ENCODE measurements at regions not wholly inside any gene's neighbourhood (a gene's known extent, or its start where the extent isn't known, plus 50 kb on each side); places are given as distances from the start of the nearest gene placed in this dataset.

DNA sequence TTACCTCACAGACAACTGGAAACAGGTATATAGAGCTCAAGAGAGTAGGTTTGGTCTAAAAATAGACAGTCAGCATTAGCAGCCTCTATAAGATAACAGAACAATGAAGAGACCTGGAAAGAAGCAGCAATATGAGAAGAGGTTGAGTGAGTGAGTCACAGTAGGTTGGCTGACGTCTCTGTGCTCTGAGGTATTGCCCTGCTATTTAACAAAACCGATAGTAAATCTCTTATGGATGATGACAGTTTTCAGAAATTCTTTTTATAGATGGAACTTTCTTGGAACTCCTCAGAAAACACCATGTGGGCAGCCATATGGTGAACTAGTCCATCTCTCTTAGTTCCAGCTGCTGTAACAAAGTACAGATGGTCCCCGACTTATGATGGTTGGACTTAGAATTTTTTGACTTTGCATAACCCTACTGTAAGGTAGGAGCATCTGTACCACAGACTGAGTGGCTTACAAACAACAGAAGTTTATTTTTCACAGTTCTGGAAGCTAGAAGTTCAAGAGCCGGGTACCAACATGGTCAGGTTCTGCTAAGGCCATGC lies 123.5 kb downstream of the MBD2 start:
- no peak for DNase-seq

DNA sequence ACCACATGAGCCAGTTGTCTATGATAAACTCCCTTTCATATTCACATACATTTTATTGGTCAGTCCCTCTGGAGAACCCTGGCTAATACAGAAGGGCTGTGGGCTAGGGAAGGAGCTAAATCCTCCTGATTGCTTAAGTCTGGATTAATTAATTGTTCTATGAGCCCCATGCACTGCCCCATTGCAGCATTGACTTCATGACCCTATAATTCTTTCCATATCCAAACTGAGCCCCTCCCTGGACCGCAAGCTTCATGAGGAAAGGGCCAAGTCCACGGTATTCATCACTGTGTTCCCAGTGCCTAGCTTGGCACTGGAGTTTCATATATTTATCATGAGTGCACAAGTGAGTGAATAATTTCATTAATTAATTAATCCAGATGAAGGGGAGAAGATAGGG lies 124.0 kb downstream of the MBD2 start:
- DNase-seq: no peak

DNA sequence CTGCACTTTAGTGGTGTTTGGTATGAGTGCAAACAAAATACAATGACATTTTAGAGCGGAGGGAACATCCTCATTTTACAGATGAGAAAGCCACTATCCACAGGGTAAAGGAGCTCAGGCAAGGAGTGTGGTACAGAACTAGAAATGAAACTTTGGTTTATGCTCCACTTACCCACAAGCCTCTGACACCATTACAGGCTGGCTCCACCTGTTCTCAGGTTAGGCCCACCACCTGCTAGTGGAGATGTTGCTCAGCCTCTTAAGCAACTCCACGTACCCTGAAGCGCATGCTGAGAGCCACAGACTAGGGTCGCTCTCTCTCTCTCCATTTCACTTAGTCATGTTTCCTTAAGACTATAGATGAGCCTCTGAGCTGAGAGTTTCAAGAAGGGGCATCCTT lies 130.0 kb downstream of the MBD2 start:
- DNase-seq: no peak

DNA sequence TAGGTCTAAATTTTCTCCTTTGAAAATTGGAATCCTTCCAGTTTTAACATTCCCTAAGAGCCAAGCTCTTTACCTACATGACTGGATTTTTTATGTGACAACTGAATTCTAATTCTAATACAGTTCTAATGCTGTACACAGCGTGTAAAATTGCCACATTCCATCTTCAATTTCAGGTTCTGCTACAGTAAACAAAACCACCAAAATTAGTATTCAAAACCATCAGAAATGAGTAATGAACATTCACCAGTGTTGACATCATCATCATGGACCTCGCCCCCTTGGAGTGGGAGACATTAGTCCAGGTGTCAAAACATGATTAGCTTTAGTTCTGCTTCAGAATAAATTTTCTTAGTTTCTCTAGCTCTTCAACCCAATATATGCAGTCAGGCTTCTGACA lies 133.6 kb downstream of the MBD2 start:
- no peak for DNase-seq

DNA sequence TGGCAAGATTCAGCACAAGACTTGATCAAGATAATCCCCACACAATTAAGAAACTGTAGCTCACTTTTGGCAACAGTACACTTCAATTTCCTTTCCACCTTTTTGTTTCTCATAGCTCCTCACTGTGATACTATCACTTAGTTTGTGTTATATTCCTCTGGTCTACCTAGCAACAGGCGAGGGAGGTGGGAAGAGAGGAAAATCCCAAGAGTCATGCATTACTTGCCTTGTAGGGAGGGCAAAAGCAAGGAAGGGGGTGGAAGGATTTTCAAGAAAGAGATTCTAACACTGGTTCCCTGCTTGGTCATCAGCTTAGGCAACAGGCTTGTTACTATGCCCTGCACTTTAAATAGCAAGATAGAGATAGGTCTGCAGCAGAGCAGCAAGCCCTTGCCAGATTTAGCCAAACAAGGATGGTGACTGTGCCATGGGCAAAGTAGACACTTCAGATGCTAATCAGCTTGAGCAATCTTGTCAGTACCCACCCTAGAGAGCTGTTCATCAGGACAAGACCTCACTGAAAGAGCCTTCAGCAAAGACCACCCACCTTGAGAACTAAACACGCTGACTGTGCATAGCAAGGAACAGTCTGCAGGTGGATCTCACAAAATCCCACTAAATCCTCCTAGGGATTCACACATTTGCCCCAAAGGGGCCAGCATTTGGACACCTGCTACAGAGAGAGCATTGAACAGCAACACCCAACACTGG lies 134.6 kb downstream of the MBD2 start:
- no peak for DNase-seq

DNA sequence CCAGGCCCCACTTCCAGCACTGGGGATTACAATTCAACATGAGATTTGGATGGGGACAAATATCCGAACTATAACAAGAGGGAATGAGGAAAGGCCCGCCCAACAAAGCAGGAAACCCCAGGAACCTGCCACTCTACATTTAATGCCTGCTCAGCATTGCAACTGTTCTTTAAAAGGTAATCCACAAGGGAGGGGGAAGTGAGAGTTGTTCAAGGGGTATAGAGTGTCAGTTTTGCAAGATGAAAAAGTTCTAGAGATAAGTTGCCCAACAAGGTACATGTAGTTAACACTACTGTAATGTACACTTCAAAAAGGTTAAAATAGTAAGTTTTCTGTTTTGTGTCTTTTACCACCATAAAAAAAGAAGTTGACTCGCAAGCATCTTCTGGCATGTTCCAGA lies 137.6 kb downstream of the MBD2 start:
- DNase-seq: no peak

DNA sequence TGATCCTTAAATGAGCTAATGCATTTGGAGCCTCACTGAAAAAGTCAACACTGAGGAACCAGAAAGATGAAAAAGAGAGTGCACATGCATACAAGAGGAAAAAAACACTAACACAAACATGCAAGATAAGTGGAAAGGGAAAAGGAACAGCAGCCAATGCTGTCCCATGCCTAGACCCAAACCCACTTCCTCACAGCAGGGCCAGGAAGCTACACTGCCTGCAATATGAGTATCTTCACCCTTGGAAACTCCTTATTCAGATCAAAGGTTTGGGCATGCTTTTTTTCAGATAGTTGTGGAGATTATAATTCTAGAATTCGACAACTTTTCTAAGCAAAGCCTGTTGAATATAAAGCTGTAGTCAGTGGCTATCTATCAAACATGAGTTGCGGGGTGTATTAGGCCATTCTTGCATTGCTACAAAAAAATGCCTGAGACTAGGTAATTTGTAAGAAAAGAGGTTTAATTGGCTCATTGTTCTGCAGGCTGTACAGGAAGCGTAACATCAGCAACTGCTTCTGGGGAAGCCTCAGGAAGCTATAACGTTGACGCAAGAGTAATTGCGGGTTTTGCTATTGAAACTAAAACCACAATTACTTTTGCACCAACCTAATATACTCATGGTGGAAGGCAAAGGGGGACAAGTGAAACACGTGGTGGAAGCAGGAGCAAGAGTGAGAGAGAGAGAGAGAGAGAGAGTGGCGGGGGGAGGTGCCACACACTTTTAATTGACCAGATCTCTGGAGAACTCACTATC lies 138.2 kb downstream of the MBD2 start:
- no peak for DNase-seq

DNA sequence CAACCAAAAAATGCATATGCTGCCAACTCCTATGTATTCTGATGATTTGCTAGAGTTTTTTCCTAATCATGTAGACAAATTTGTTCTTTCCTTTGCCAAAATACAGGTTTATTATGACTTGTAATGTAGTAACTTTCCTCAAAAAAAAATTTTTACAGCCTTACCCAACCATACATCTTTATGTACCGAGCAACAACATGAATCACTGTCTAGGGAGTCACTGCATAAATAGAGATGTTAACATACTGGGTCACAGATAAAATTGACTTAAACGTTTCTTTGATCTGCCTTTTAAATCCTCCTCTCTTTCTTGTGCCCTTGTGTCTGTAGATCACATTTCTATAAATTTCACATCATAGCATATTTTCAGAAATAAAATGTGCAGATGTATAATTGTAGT lies 143.6 kb downstream of the MBD2 start:
- no peak for DNase-seq

DNA sequence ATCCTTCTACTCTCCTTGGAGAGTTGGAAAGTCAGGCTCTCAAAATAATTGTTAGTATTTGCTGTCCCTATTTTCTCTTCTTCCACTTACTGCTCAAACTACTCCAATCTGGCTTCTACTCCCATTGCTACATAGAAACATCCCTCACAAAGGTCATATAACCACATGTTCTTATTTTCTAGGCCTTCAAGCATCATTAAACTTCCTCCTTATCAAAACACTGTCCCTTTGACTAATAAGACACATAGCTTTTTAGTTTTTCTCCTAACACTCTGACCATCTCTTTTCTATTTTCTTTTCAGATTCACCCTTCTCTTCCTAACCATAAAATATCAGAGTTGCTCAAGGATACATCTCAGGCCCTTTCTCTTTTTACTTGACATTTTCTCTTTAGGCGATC lies 148.3 kb downstream of the MBD2 start:
- no peak for DNase-seq

DNA sequence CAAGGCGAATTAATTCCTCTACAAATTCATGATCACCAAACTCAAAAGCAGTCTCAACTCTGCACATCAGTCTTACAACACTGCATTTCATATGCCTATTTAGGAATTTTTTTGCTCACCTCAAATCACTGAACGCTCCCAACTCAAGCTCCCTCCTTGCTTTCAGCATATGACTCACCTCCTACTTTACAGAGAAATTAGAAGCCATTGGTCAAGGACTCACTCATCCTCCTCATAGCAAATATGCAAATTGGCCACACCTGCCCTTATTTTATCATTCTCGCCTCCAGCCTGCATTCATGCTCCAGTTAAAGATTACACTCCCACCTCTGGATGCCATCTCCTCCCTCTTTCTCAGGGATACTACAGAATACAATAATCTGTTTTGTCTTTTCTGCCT lies 148.8 kb downstream of the MBD2 start:
- DNase-seq: no peak

DNA sequence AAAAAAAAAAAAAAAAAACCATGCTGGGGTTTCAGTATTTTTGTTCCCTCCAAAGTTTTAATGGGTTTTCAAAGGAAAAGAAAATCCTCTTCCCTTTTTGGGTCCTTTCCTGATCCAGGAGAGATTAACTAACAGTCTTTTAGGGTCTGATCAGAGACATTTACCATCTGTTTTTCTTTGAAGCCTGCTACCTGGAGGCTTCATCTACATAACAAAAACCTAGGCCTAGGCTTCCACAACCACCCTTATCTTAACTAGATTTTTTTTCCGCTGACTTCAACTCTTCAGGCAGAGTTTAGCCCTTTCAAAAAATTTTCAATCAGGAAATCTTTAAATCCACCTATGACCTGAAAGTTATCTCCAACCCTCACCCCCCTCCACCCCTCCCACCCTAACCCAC lies 154.7 kb downstream of the MBD2 start:
- DNase-seq: no peak

DNA sequence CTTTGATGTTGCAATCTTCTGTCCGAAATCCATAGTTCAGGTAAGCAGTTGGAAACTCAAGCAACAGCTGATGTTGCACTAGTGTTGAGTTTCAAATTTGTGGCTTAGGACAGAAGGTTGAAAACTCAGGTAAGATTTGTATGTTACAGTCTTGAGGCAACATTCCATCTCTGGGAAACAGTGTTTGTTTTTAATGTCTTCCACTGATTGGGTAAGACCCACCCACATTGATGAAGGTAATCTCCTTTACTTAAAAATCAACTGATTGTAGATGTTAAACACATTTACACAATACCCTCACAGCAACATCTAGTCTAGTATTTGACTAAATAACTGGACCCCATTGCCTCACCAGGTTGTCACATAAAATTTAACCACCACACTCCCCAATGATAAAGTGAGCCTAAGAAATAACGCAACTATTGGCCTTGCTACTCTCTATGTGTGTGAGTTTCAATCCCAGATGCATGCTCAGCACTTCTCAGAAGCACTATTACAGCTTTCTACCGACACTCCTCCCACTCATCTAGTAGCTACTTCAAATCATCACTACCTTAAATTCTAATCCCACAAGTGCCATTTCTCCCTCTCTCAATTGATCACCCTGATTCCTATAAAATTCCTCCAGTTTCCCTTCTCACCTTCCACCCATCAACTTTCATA lies 164.0 kb downstream of the MBD2 start:
- no peak for DNase-seq

DNA sequence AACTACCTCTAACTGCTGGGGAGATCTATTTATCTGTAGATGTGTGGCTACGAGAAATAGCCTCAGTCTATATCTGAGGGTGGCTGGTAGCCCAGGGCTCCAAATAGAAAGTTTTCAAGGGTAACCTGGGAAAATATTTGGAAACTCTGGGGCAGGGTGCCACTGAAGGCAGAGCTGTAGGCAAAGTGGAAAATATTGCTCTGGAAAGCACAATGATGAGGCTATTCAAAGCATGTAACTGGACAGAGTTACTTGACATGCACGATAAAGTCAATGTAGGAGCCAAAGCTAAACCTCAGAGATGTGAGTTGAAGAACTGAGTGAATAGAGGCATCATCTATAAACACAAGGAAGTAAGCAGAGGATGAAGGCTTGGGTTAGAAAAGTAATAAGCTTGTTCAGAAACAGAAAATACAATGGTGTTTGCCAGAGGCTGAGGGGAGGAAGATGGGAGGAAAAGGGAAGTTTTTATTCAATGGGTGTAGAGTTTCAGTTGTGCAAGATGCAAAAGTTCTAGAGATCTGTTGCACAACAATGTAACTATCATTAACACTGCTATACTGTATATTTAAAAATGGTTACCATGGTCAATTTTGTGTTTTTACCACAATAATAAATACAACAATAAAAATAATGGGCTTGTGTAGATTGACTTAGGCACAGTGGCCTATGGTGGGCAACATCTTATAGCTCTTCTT lies 171.6 kb downstream of the MBD2 start:
- no peak for DNase-seq

DNA sequence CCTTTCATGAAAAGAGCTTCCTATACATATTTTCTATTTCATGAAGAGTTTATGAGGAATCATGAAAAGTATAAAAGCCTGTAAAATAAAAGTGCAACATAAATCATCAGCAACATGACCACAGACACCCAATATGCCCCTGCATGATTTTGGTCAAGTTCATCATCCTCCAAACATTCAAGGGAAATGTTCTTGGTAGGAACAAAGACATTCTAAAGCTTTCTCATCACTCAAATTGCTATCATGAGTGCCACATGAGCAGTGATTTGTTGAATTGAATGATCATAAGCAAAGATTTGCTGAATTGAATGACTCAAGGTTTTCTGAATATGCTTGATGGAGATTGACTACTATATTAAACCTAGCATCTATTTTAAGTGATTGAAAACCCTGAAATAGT lies 172.2 kb downstream of the MBD2 start:
- DNase-seq: no peak

DNA sequence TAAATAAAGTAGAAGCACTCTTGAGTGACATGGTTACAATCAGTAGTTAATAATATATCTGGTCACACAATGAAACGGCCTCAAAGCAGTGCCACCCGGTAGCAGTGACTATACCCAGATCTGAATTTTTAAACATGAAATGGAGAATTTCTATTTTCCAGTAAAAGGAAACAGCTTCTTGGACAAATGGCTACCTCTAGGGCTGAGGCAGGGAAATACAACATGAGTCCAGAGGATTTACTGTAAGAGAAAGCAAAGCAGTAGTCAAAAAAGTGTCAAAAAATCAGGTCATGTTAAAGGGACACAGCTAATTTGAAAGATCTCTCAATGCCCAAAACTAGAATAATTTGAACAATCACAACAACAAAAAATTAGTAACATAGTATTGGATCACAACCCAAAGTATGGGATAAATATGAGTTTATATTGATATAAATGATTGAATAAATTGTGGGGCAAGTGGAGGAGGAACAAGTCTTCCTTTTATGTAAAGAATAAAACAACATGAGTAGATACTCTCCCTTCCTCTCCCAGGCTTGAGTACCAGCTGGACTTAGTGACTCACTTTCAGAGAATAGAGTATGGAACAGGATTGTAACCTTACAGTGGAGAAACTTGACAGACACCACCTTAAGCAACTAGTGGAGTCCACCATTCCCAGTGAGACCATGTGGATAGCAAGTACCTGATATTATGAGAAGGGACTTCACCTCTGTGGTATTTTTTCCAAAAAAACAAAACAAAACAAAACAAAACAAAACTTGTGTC lies 180.8 kb downstream of the MBD2 start:
- DNase-seq: no peak

DNA sequence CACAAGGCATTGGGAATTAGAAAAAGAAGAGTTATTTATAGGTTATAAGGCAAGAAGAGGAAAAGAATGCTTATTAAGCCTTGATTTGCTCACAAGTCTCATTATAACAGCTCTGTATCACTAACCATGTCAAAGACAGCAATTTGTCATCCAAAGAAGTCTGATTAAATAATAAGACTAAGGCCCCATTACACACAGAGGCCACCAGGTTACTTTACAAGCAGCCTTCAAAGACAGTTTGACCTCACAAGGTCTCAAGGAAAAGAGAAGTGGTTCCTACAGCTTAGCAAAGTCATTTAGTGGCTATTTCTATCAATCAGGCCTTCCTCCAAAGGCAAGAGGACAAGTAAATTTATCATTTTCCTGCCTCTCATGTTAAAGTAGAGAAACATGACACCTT lies 188.5 kb downstream of the MBD2 start:
- no peak for DNase-seq

DNA sequence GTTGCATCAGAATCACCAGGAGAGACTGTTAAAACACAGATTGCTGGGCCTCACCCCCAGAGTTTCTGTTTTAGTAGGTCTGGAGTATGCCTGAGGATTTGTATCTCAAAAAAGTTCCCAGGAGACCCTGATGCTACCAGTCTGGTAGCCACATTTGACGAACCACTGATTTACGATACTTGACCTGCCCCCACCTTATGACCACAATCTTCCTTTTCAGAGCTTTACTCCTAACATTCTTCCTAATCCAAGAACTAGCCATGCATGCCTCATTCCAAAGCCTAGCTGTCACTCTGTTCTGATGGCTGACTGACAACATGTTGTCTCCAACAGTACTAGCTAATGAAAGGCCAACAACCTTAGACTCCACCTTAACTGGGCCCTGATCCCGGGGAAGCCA lies 191.4 kb downstream of the MBD2 start:
- no peak for DNase-seq

DNA sequence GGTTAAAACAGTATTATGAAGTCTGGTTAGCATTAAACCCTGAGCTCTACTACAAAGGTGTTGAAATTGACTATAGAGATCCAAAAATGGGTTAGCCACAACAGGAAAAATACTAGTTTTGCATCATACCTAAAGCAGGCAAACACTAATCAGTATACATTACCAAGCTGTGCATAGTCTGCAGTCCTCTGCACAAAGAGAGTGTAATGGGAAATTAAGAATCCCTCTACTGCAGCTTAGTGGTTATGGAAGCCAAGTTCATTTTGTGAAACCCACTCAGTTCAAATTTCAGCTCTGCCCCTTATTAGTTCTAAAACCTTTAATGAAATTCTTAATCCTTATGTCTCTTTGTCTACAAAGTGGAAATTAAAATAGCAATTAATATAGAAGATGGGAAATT lies 192.1 kb downstream of the MBD2 start:
- no peak for DNase-seq

DNA sequence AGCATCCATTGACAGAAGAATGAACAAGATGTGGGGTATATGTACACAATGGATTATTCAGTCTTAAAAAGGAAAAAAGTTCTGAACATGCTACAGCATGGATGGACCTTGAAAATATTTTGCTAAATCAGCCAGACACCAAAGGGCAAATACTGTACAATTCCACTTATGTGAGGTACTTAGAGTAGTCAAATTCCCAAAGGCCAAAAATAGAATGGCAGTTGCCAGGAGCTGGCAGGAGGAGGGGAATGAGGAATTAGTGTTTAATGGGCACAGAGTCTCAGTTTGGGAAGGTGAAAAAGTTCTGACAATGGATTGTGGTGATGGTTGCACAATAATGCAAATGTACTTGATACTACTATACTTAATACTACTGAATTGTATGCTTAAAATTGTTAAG lies 193.2 kb downstream of the MBD2 start:
- no peak for DNase-seq

DNA sequence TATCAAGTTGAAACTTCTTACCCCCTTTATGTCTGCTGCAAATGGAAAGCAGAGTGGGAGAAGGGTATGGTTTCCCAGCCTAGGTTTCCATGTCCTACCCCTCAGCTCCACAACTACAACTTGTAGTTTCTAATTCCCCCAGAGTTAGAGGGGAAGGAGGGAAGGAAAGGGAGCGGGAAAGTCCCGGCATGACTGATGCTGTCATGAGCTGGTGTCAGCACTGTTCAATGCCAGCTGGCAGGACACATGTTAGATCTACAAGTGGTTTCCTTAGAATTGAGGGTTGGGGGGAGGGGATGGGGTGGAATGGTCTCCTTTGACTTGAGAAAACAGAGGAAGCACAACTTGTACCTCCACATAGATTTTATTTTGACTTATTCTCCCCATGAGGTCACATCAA lies 194.0 kb downstream of the MBD2 start:
- no peak for DNase-seq

DNA sequence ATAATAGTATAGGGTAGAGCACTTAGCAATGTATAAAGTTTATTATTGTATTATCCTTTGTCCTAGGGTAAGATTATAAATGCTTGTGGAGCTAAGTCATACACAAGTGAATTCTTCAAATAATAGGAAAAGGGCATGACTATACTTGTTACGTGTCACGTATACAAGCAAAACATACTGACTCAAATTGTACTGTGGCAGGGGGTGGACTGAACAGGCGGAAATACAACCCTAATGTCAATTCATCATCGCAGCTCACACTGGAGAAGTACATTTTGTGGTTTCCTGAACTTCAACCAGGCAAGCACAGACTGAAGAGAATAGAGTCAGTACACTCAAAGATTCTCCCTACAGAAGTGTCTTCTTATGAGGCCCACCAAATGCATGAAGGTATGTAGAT lies 201.0 kb downstream of the MBD2 start:
- DNase-seq: no peak

DNA sequence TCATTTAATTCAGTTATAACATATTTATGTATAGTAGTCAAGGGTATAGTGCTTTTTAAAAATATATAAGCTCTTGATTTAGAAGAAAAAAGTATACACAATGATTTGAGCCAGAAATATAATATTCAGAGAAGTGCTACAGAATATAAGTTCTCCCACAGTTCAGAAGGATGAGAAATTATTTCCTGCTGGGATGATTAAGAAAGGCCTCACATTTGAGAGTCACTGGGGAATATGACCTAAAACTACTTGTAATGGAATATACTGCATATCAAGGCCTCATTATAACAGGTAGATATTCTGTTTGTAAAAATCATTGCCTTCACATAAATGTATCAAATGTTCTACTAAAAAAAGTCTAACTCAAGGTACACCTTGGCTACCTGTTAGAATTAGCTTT lies 203.5 kb downstream of the MBD2 start:
- DNase-seq: no peak

Data from NCI-H187 (cell line).